ENCODE measurements at regions not wholly inside any gene's neighbourhood (a gene's known extent, or its start where the extent isn't known, plus 50 kb on each side); places are given as distances from the start of the nearest gene placed in this dataset.
"Not testable (repeated sequence)": the region's sequence is repeated elsewhere in the genome, so short reads cannot be mapped to it uniquely, and the experiment has no call there.

DNA sequence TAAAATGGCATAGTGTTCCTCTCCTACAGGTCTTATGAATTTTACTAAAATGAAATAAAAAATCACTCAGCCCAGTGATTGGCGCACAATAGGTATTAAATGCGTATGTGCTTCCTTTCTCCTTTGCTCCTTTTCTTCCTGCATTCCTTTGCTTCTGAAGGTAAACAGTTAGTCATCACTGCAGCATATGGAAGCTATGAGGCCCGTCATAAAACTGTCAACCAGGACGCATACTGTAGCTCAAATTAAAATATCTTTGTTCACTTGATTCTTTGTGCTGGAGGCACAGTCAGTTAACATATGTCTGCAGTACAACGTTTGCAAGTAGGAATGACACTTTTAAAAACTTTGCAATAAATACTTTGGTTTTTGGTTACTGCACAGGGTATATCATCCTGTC, 374.7 kb downstream of the TCERG1L start:
- H3K36me3 ChIP-seq, result no peaks in the 10 kb centered on the region
- TF ChIP-seq POLR2A (IDR thresholded peaks at IDR 0.05), result no peak
- no peaks in the 10 kb centered on the region for H3K27me3 ChIP-seq
- H3K4me1 ChIP-seq, result no peaks in the 10 kb centered on the region
- intact Hi-C loops (cut with DNase I; ENCODE audit: low total_unique reads), result no loop called here
- no peaks in the 10 kb centered on the region for H3K9me3 ChIP-seq
- no peak overlapping the region for H3K4me3 ChIP-seq
- no peak overlapping the region for H3K27ac ChIP-seq
- no peak for DNase-seq

DNA sequence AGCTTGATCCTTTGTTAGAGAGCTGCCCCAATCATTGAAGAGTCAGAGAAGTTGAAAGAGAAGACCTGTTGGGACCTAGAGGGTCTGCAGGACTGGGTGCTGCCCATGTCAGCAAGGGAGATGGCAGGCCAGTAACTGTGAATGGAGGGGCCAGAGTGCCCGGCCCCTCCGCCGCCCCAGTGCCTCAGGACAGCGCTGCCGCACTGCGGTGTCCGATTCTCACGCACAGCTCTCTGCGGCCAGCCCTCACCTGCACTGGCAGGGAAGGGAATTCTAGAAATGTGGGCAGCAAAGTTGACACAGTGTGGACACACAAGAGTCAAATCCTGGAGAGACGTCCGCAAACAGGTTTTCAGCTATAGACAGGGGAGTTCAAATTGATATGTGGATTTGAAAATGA, 373.5 kb downstream of the TCERG1L start:
- Histone ChIP-seq H3K27me3 (no peaks in the 10 kb centered on the region), H3K9me3 (no peaks in the 10 kb centered on the region), H3K4me3 (no peak overlapping the region), H3K27ac (no peak overlapping the region), H3K4me1 (no peaks in the 10 kb centered on the region), H3K36me3 (no peaks in the 10 kb centered on the region)
- TF ChIP-seq, protein P1, sequence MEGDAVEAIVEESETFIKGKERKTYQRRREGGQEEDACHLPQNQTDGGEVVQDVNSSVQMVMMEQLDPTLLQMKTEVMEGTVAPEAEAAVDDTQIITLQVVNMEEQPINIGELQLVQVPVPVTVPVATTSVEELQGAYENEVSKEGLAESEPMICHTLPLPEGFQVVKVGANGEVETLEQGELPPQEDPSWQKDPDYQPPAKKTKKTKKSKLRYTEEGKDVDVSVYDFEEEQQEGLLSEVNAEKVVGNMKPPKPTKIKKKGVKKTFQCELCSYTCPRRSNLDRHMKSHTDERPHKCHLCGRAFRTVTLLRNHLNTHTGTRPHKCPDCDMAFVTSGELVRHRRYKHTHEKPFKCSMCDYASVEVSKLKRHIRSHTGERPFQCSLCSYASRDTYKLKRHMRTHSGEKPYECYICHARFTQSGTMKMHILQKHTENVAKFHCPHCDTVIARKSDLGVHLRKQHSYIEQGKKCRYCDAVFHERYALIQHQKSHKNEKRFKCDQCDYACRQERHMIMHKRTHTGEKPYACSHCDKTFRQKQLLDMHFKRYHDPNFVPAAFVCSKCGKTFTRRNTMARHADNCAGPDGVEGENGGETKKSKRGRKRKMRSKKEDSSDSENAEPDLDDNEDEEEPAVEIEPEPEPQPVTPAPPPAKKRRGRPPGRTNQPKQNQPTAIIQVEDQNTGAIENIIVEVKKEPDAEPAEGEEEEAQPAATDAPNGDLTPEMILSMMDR (IDR thresholded peaks at IDR 0.05), result no peak
- TF ChIP-seq POLR2A (IDR thresholded peaks at IDR 0.05), result no peak
- intact Hi-C loops (cut with DNase I; ENCODE audit: low total_unique reads), result no loop called here
- DNase-seq, result no peak

DNA sequence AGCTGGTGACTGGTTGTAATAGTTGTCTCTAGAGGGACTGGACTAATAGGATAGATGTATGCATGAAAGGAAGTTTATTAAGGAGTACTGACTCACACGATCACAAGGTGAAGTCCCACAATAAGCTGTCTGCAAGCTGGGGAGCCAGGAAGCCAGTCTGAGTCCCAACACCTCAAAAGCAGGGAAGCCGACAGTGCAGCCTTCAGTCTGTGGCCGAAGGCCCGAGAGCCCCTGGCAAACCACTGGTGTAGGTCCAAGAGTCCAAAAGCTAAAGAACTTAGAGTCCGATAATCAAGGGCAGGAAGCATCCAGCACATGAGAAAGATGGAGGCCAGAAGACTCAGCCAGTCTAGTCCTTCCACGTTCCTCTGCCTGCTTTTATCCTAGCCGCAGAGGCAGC, 372.6 kb downstream of the TCERG1L start:
- H3K4me1 ChIP-seq; H3K9me3 ChIP-seq; H3K36me3 ChIP-seq; H3K27me3 ChIP-seq; DNase-seq; H3K4me3 ChIP-seq; H3K27ac ChIP-seq; intact Hi-C loops (cut with DNase I; ENCODE audit: low total_unique reads): not testable (repeated sequence)

DNA sequence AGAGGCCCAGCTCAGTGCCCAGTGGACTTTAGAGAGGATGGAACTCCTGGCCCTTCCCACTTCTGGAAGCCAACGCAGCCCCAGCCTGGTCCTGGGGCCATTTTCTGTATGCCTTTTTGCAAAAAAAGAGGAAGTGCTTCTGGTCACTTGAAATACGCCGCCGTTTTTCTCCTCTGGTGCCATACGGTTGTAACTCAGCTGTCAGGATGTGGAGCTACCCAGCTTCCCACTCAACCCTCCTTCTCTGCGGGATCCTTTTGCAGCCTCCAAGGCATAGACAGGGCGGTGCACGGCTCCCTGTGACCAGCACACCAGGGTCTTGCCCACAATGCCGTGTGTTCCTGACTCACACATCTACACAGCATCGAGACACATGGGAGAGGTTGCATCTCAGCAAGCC, 369.6 kb downstream of the TCERG1L start:
- no peak for TF ChIP-seq POLR2A (IDR thresholded peaks at IDR 0.05)
- TF ChIP-seq, protein P1 (IDR thresholded peaks at IDR 0.05), result no peak

DNA sequence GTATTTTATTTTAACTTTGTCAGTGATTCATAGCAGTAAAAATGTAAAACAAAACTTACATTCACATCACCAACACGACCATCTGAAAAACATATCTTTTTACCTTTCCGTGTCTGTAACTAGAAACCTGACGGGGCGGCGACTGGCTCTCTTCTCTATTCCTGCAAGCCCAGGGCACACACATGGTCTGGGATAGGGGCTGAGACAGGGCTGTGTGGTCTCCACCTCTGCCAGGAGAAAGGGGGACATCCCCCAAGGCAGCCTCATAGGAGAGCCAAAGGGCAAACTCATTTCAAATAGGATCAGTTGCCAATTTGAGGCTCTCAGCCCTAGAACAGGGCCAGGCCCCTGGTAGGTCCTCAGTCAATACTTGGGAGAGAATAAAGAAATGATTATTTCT, 359.4 kb downstream of the TCERG1L start:
- H3K9me3 ChIP-seq, result no peaks in the 10 kb centered on the region
- no peaks in the 10 kb centered on the region for H3K4me1 ChIP-seq
- H3K36me3 ChIP-seq, result no peaks in the 10 kb centered on the region
- no peak overlapping the region for H3K27ac ChIP-seq
- TF ChIP-seq POLR2A (IDR thresholded peaks at IDR 0.05), result no peak
- TF ChIP-seq, protein P1 (IDR thresholded peaks at IDR 0.05), result no peak
- H3K27me3 ChIP-seq, result no peaks in the 10 kb centered on the region
- DNase-seq, result no peak
- intact Hi-C loops (cut with DNase I; ENCODE audit: low total_unique reads), result no loop called here
- H3K4me3 ChIP-seq, result no peak overlapping the region

More for the DNA sequence above, 369.6 kb downstream of the TCERG1L start:
- no peak overlapping the region for H3K4me3 ChIP-seq
- no peak for DNase-seq
- no peak overlapping the region for H3K27ac ChIP-seq
- H3K4me1 ChIP-seq, result no peaks in the 10 kb centered on the region
- no peaks in the 10 kb centered on the region for H3K27me3 ChIP-seq
- H3K36me3 ChIP-seq, result no peaks in the 10 kb centered on the region
- no peaks in the 10 kb centered on the region for H3K9me3 ChIP-seq
- intact Hi-C loops (cut with DNase I; ENCODE audit: low total_unique reads), result no loop called here

DNA sequence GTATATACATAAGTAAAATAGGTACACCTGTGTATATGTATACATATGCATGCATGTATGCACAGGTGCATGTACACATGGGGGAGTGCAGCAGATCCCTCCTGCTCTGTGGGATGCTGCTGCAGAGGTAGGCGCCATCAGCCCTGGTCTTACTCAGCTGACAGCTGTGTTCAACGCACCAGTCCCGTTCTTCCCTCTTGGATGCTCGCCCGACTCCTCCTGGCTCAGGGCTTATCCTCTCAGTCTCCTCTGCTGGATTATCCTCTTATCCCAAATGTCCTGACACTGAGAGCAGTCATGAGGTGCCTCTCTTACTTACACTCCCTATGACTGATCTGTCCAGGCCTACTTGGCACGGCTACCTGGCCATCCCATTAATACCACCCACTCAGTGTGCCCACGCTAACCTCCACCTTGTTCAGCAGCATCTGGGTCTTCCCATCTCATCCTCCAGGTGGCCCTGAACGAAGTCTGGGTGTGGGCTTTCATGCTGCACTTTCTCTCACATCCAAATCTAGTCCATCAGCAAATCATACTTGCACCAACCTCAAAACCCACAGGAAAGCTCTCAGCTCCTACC, 357.1 kb downstream of the TCERG1L start:
- intact Hi-C loops (cut with DNase I; ENCODE audit: low total_unique reads), result no loop called here
- Histone ChIP-seq H3K27me3 (no peaks in the 10 kb centered on the region), H3K27ac (no peak overlapping the region), H3K4me1 (no peaks in the 10 kb centered on the region), H3K9me3 (no peaks in the 10 kb centered on the region), H3K36me3 (no peaks in the 10 kb centered on the region), H3K4me3 (no peak overlapping the region)
- no peak for DNase-seq
- no peak for TF ChIP-seq POLR2A (IDR thresholded peaks at IDR 0.05)
- TF ChIP-seq, protein P1 (IDR thresholded peaks at IDR 0.05), result no peak
